ENCODE measurements at regions not wholly inside any gene's neighbourhood (a gene's known extent, or its start where the extent isn't known, plus 50 kb on each side); places are given as distances from the start of the nearest gene placed in this dataset.

- H3K4me3 ChIP-seq (ENCODE audit: control extremely low read depth in 1 of 5, extremely low read depth in 1 of 5, insufficient read depth in 1 of 5, low read depth in 2 of 5, low read length in 4 of 5): no peak overlapping the region
- H3K4me2 ChIP-seq (replicated peaks; ENCODE audit: low read depth, low read length, poor library complexity, severe bottlenecking): no peak overlapping the region
- intact Hi-C loops (cut with micrococcal nuclease): no loop called here
- H3K9me3 Mint-ChIP-seq (ENCODE audit: insufficient read depth): peaks cover 3% of the 10 kb centered on the region
- no peaks in the 10 kb centered on the region for H3K27me3 Mint-ChIP-seq
- H3K36me3 ChIP-seq (replicated peaks in 1 of 2; ENCODE audit: control extremely low read depth in 1 of 2, control insufficient read depth in 1 of 2, extremely low read depth in 1 of 2, insufficient read depth in 2 of 2, low read length in 1 of 2): no peaks in the 10 kb centered on the region
- TF ChIP-seq CTCF (IDR thresholded peaks at IDR 0.05): no peak
- TF ChIP-seq EZH2 (IDR thresholded peaks at IDR 0.05; ENCODE audit: borderline replicate concordance, insufficient read depth, low read depth, low read length, poor library complexity, severe bottlenecking): no peak
- ChIA-PET POLR2A (no interaction called here), CTCF (no interaction called here)
- H3K4me3 Mint-ChIP-seq: no peak overlapping the region
- no peaks in the 10 kb centered on the region for H3K27me3 ChIP-seq (replicated peaks in 1 of 4; ENCODE audit: control extremely low read depth in 1 of 4, control insufficient read depth in 3 of 4, insufficient read depth in 4 of 4, low read length in 3 of 4)
- no peak overlapping the region for H3K9ac ChIP-seq (ENCODE audit: low read length)
- 90% methylated on average over 4 of the region's 5 CpGs for WGBS (ENCODE audit: insufficient coverage)
- no peak overlapping the region for H3K27ac ChIP-seq (ENCODE audit: low read length in 2 of 2)
- H2AFZ ChIP-seq (ENCODE audit: insufficient read depth, low read depth, low read length, poor library complexity, severe bottlenecking): no peak overlapping the region
- H4K20me1 ChIP-seq (ENCODE audit: control insufficient read depth, insufficient read depth, low read length, poor library complexity, severe bottlenecking): no peaks in the 10 kb centered on the region
- ATAC-seq (ENCODE audit: low read depth): no peak
- H3K27ac Mint-ChIP-seq: no peak overlapping the region
- H3K79me2 ChIP-seq (ENCODE audit: control insufficient read depth, insufficient read depth, low read length): no peaks in the 10 kb centered on the region
- no peaks in the 10 kb centered on the region for H3K4me1 ChIP-seq (ENCODE audit: control insufficient read depth in 2 of 2, insufficient read depth in 2 of 2, low read length in 2 of 2)
- H3K9me3 ChIP-seq (ENCODE audit: control extremely low read depth in 1 of 3, control insufficient read depth in 2 of 3, insufficient read depth in 1 of 3, low read length in 2 of 3): no peaks in the 10 kb centered on the region
- no peaks in the 10 kb centered on the region for H3K4me1 Mint-ChIP-seq
- no peak for DNase-seq
Measured at GRCh38 chr10:53690524-53691240, 918.1 kb upstream of the MBL2 start.

- no CpG with 5 or more reads among the region's 1 CpG for WGBS (ENCODE audit: insufficient coverage)
- no peaks in the 10 kb centered on the region for H3K27me3 Mint-ChIP-seq
- no peak overlapping the region for H3K4me2 ChIP-seq (replicated peaks; ENCODE audit: low read depth, low read length, poor library complexity, severe bottlenecking)
- DNase-seq: no peak
- peaks cover 3% of the 10 kb centered on the region for H3K9me3 Mint-ChIP-seq (ENCODE audit: insufficient read depth)
- no peak overlapping the region for H2AFZ ChIP-seq (ENCODE audit: insufficient read depth, low read depth, low read length, poor library complexity, severe bottlenecking)
- no peaks in the 10 kb centered on the region for H3K4me1 Mint-ChIP-seq
- H3K79me2 ChIP-seq (ENCODE audit: control insufficient read depth, insufficient read depth, low read length): no peaks in the 10 kb centered on the region
- no peaks in the 10 kb centered on the region for H4K20me1 ChIP-seq (ENCODE audit: control insufficient read depth, insufficient read depth, low read length, poor library complexity, severe bottlenecking)
- H3K9ac ChIP-seq (ENCODE audit: low read length): no peak overlapping the region
- H3K4me1 ChIP-seq (ENCODE audit: control insufficient read depth in 2 of 2, insufficient read depth in 2 of 2, low read length in 2 of 2): no peaks in the 10 kb centered on the region
- no peak overlapping the region for H3K4me3 ChIP-seq (ENCODE audit: control extremely low read depth in 1 of 5, extremely low read depth in 1 of 5, insufficient read depth in 1 of 5, low read depth in 2 of 5, low read length in 4 of 5)
- no peaks in the 10 kb centered on the region for H3K36me3 ChIP-seq (replicated peaks in 1 of 2; ENCODE audit: control extremely low read depth in 1 of 2, control insufficient read depth in 1 of 2, extremely low read depth in 1 of 2, insufficient read depth in 2 of 2, low read length in 1 of 2)
- no peak for TF ChIP-seq CTCF (IDR thresholded peaks at IDR 0.05)
- no peak for TF ChIP-seq EZH2 (IDR thresholded peaks at IDR 0.05; ENCODE audit: borderline replicate concordance, insufficient read depth, low read depth, low read length, poor library complexity, severe bottlenecking)
- no peaks in the 10 kb centered on the region for H3K27me3 ChIP-seq (replicated peaks in 1 of 4; ENCODE audit: control extremely low read depth in 1 of 4, control insufficient read depth in 3 of 4, insufficient read depth in 4 of 4, low read length in 3 of 4)
- H3K27ac Mint-ChIP-seq: no peak overlapping the region
- CTCF ChIA-PET: no interaction called here
- H3K27ac ChIP-seq (ENCODE audit: low read length in 2 of 2): no peak overlapping the region
- POLR2A ChIA-PET: no interaction called here
- no peak overlapping the region for H3K4me3 Mint-ChIP-seq
- intact Hi-C loops (cut with micrococcal nuclease): no loop called here
- no peak for ATAC-seq (ENCODE audit: low read depth)
- no peaks in the 10 kb centered on the region for H3K9me3 ChIP-seq (ENCODE audit: control extremely low read depth in 1 of 3, control insufficient read depth in 2 of 3, insufficient read depth in 1 of 3, low read length in 2 of 3)
Measured at GRCh38 chr10:53687800-53688199, 915.2 kb upstream of the MBL2 start.

Measured in B cell (primary cell).